ENCODE measurements at regions not wholly inside any gene's neighbourhood (a gene's known extent, or its start where the extent isn't known, plus 50 kb on each side); places are given as distances from the start of the nearest gene placed in this dataset.
"Not testable (repeated sequence)": the region's sequence is repeated elsewhere in the genome, so short reads cannot be mapped to it uniquely, and the experiment has no call there.

- not testable (repeated sequence) for TF ChIP-seq CTCF (IDR thresholded peaks at IDR 0.05); ZFX (IDR thresholded peaks at IDR 0.05; ENCODE audit: borderline replicate concordance)
These were observed 91.8 kb upstream of the IKBKE start for GRCh38 chr1:206378506-206378905.

All from 22Rv1 (cell line).